H1 (cell line): ENCODE measurements at regions not wholly inside any gene's neighbourhood (a gene's known extent, or its start where the extent isn't known, plus 50 kb on each side); places are given as distances from the start of the nearest gene placed in this dataset.

Experiments used
- CTCF ChIA-PET: fragments of 300-600 bp; sonication (Branson Sonifier 250); formaldehyde crosslinking; loops from one replicate; lab custom pipeline; 2021; ENCODE audit not compliant: partially characterized antibody; lab: Charles Lee
- POLR2A ChIA-PET: fragments of 300-600 bp; sonication (Branson Sonifier 250); formaldehyde crosslinking; loops from one replicate; lab custom pipeline; 2021; ENCODE audit warnings: inconsistent platforms; ENCODE audit not compliant: partially characterized antibody; lab: Charles Lee
- DNase-seq, 2 experiments: peaks; one replicate each; pipeline versions ENCODE4 v3.0.0 to v3.0.0-alpha.2; 2010 to 2022; ENCODE audit warnings: low spot score in 2 of 2, low read depth in 1 of 2, mixed read lengths in 1 of 2
- FAIRE-seq: peaks from 2 replicates; lab custom pipeline; 2011; peaks lifted over from hg19 to GRCh38; lab: Jason Lieb, UNC
- H2AFZ ChIP-seq: 2 replicates; pipeline ENCODE4 v1.8.1; 2012; ENCODE audit warnings: low read length, inconsistent platforms
- H2AK5ac ChIP-seq: 2 replicates; pipeline ENCODE4 v1.6.1; 2013; ENCODE audit warnings: low read depth, low read length
- H2BK120ac ChIP-seq: replicated peaks from 2 replicates; pipeline ENCODE3; 2013; ENCODE audit warnings: low read depth, low read length, inconsistent platforms
- H2BK12ac ChIP-seq: 2 replicates; pipeline ENCODE4 v1.6.1; 2013; ENCODE audit warnings: low read depth, low read length
- H2BK15ac ChIP-seq: 2 replicates; pipeline ENCODE4 v1.6.1; 2013; ENCODE audit warnings: low read length
- H2BK20ac ChIP-seq: 2 replicates; pipeline ENCODE4 v1.6.1; 2013; ENCODE audit warnings: low read length
- H2BK5ac ChIP-seq: 2 replicates; pipeline ENCODE4 v1.6.1; 2013; ENCODE audit warnings: low read depth, low read length
- H3K14ac ChIP-seq: 2 replicates; pipeline ENCODE4 v1.6.1; 2013; ENCODE audit warnings: inconsistent platforms; ENCODE audit not compliant: insufficient read length
- H3K18ac ChIP-seq: 2 replicates; pipeline ENCODE4 v1.6.1; 2013; ENCODE audit warnings: low read length; ENCODE audit errors: extremely low read depth
- H3K23ac ChIP-seq: 2 replicates; pipeline ENCODE4 v1.6.1; 2013; ENCODE audit warnings: inconsistent platforms; ENCODE audit not compliant: insufficient read length
- H3K23me2 ChIP-seq: 2 replicates; pipeline ENCODE4 v1.6.1; 2013; ENCODE audit warnings: low read depth, low read length
- H3K27ac ChIP-seq: 2 replicates; pipeline ENCODE4 v1.6.1; 2011; ENCODE audit warnings: low read depth, low read length, inconsistent platforms
- H3K27me3 ChIP-seq, 4 experiments: replicated peaks in 1 of 4; 1 replicate in 1 of 4; 2 replicates in 3 of 4; pipeline versions ENCODE4 v1.6.1 to v1.8.1; 2011 to 2013; ENCODE audit warnings: low read length in 3 of 4, mild to moderate bottlenecking in 3 of 4, inconsistent platforms in 2 of 4, mixed read lengths in 2 of 4, moderate library complexity in 1 of 4; ENCODE audit not compliant: control insufficient read depth in 3 of 4, insufficient read depth in 3 of 4; ENCODE audit errors: extremely low read depth in 1 of 4
- H3K36me3 ChIP-seq, 4 experiments: 2 replicates each; pipeline versions ENCODE4 v1.6.1 to v1.8.1; 2011 to 2013; ENCODE audit warnings: mild to moderate bottlenecking in 4 of 4, low read length in 3 of 4, moderate library complexity in 2 of 4, control low read depth in 1 of 4, inconsistent platforms in 1 of 4; ENCODE audit not compliant: insufficient read depth in 4 of 4, control insufficient read depth in 2 of 4
- H3K4ac ChIP-seq: replicated peaks from 2 replicates; pipeline ENCODE3; 2013; ENCODE audit warnings: low read length, low read depth, mixed read lengths, inconsistent platforms; ENCODE audit not compliant: insufficient read length
- H3K4me1 ChIP-seq, 4 experiments: replicated peaks in 1 of 4; 1 replicate in 1 of 4; 2 replicates in 3 of 4; pipeline versions ENCODE4 v1.6.1 to v1.8.1; 2011 to 2013; ENCODE audit warnings: low read length in 3 of 4, inconsistent platforms in 2 of 4, mixed read lengths in 1 of 4; ENCODE audit not compliant: insufficient read depth in 4 of 4, control insufficient read depth in 3 of 4
- H3K4me2 ChIP-seq, 2 experiments: 2 replicates each; pipeline versions ENCODE4 v1.6.1 to v1.8.1; 2011 to 2013; ENCODE audit warnings: low read depth in 2 of 2, low read length in 2 of 2, control low read depth in 1 of 2, inconsistent platforms in 1 of 2, mild to moderate bottlenecking in 1 of 2; ENCODE audit not compliant: insufficient read depth in 1 of 2
- H3K4me3 ChIP-seq, 4 experiments: fragments of 200-600, 300-600 bp in 1 of 4; sonication (generic), shearing (Covaris generic), sonication (Bioruptor Twin) in 1 of 4; 2 replicates each; pipeline versions ENCODE4 v1.5.1 to v1.8.1; 2011 to 2016; ENCODE audit warnings: low read length in 4 of 4, low read depth in 3 of 4, control low read depth in 2 of 4, inconsistent platforms in 2 of 4, mild to moderate bottlenecking in 2 of 4, mixed read lengths in 1 of 4, moderate library complexity in 1 of 4; ENCODE audit not compliant: insufficient read depth in 2 of 4; ENCODE audit errors: extremely low read depth in 1 of 4
- H3K56ac ChIP-seq: replicated peaks from 2 replicates; pipeline ENCODE3; 2013; ENCODE audit warnings: low read depth, mild to moderate bottlenecking, mixed read lengths, low read length, inconsistent platforms; ENCODE audit not compliant: insufficient read length
- H3K79me1 ChIP-seq: 2 replicates; pipeline ENCODE4 v1.6.1; 2013; ENCODE audit warnings: low read depth, low read length, control low read depth
- H3K79me2 ChIP-seq, 2 experiments: 2 replicates each; pipeline versions ENCODE4 v1.6.1 to v1.8.1; 2012 to 2013; ENCODE audit warnings: low read length in 2 of 2, mild to moderate bottlenecking in 2 of 2, inconsistent platforms in 1 of 2; ENCODE audit not compliant: insufficient read depth in 2 of 2, control insufficient read depth in 1 of 2
- H3K9ac ChIP-seq, 4 experiments: replicated peaks in 1 of 4; 1 replicate in 1 of 4; 2 replicates in 3 of 4; pipeline versions ENCODE4 v1.6.1 to v1.8.1; 2011 to 2013; ENCODE audit warnings: low read depth in 3 of 4, low read length in 3 of 4, control low read depth in 2 of 4, mild to moderate bottlenecking in 2 of 4, moderate library complexity in 2 of 4, inconsistent platforms in 1 of 4; ENCODE audit errors: extremely low read depth in 1 of 4
- H3K9me3 ChIP-seq, 2 experiments: 2 replicates each; pipeline versions ENCODE4 v1.6.1 to v1.8.1; 2012 to 2013; ENCODE audit warnings: mild to moderate bottlenecking in 2 of 2, moderate library complexity in 2 of 2, control low read depth in 1 of 2, inconsistent platforms in 1 of 2, low read depth in 1 of 2, low read length in 1 of 2, mixed read lengths in 1 of 2; ENCODE audit not compliant: insufficient read depth in 2 of 2
- H4K20me1 ChIP-seq, 2 experiments: replicated peaks in 1 of 2; 2 replicates each; pipeline versions ENCODE3 to v1.8.1; 2011 to 2013; ENCODE audit warnings: inconsistent platforms in 2 of 2, low read length in 2 of 2, mild to moderate bottlenecking in 1 of 2; ENCODE audit not compliant: insufficient read depth in 2 of 2, control insufficient read depth in 1 of 2
- H4K5ac ChIP-seq: 2 replicates; pipeline ENCODE4 v1.6.1; 2013; ENCODE audit warnings: low read length, low read depth, mixed read lengths, inconsistent platforms; ENCODE audit not compliant: insufficient read length
- H4K8ac ChIP-seq: 2 replicates; pipeline ENCODE4 v1.8.0; 2013; ENCODE audit warnings: mild to moderate bottlenecking, moderate library complexity, low read length, inconsistent platforms; ENCODE audit not compliant: insufficient read depth; ENCODE audit errors: extremely low read depth
- H4K91ac ChIP-seq: replicated peaks from 2 replicates; pipeline ENCODE3; 2013; ENCODE audit warnings: low read length, mixed read lengths, inconsistent platforms; ENCODE audit not compliant: insufficient read length
- KDM1A ChIP-seq: fragments of 200-600, 300-600 bp; sonication (generic); IDR thresholded peaks from 2 replicates; pipeline ENCODE4 v1.7.1; 2016; ENCODE audit warnings: mild to moderate bottlenecking, low read length, borderline replicate concordance
- PHF8 ChIP-seq: fragments of 200-600 bp; sonication (generic); conservative IDR thresholded peaks from 2 replicates; pipeline ENCODE4 v1.7.1; 2012; ENCODE audit warnings: low read depth, mild to moderate bottlenecking, inconsistent platforms, low read length, moderate library complexity
- POU5F1 ChIP-seq: IDR thresholded peaks from 2 replicates; pipeline ENCODE4 v1.6.1; 2011; ENCODE audit warnings: low read depth, mild to moderate bottlenecking, low read length, moderate library complexity
- SRF ChIP-seq: IDR thresholded peaks from 2 replicates; pipeline ENCODE4 v1.6.1; 2011; ENCODE audit warnings: mild to moderate bottlenecking, low read depth, low read length, moderate library complexity
- TEAD4 ChIP-seq: IDR thresholded peaks from 2 replicates; pipeline ENCODE4 v1.6.1; 2012; ENCODE audit warnings: low read depth, low read length, inconsistent platforms, mixed read lengths
- WGBS, 2 experiments: shearing (Covaris generic) in 1 of 2; methylation state at CpG; one replicate each; pipeline versions ENCODE4 v1.1.6 to v1.1.7; 2013 to 2015; ENCODE audit warnings: low lambda C conversion rate in 2 of 2, mixed read lengths in 2 of 2, inconsistent platforms in 1 of 2, low coverage in 1 of 2, missing lambda C conversion rate in 1 of 2; ENCODE audit not compliant: insufficient replicate concordance in 2 of 2, insufficient coverage in 1 of 2, insufficient read length in 1 of 2; ENCODE audit errors: extremely low coverage in 1 of 2, missing lambda C conversion rate in 1 of 2; 5-methylcytosine and 5-hydroxymethylcytosine counted together
- TF ChIP-seq, protein P1 (sequence below): IDR thresholded peaks from 2 replicates; pipeline ENCODE4 v1.6.1; 2011; ENCODE audit warnings: low read depth, mild to moderate bottlenecking, low read length; ENCODE audit not compliant: insufficient read depth

DNA sequence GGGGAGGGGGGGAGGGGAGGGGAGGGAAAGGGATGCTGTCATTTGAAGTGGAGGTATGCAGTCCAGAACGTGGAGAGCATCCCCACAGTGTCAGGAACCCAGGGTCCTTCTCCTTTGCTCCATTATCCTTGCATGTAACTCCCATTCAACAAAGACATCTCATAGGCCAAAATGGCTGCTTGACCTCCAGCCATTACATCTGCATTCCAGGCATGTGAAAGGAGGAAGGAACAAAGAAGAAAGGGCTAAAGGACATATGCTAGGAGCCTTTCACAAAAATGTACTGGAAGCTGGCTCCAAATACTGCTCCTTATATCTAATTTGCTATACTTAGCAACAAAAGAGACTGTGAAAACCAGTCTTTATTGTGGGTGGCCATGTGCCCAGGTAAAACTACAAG is 87.0 kb upstream of the CRHR1 start:
- Histone ChIP-seq H2BK5ac (no peak overlapping the region), H2BK120ac (no peak overlapping the region), H4K91ac (no peak overlapping the region), H4K5ac (no peak overlapping the region), H3K23ac (no peak overlapping the region), H3K14ac (no peak overlapping the region), H3K18ac (no peak overlapping the region), H3K56ac (no peak overlapping the region), H3K9ac (no peak overlapping the region), H2BK12ac (no peak overlapping the region), H3K27ac (no peak overlapping the region), H4K8ac (no peak overlapping the region), H3K79me2 (no peaks in the 10 kb centered on the region), H3K4me1 (no peaks in the 10 kb centered on the region), H3K4me3 (no peak overlapping the region), H3K9me3 (no peaks in the 10 kb centered on the region), H2AFZ (no peak overlapping the region), H2AK5ac (no peak overlapping the region), H2BK20ac (no peak overlapping the region), H3K27me3 (no peaks in the 10 kb centered on the region; a peak in 1 of 7 replicates), H3K36me3 (no peaks in the 10 kb centered on the region), H3K23me2 (no peaks in the 10 kb centered on the region), H2BK15ac (no peak overlapping the region), H3K4me2 (no peak overlapping the region), H3K79me1 (no peaks in the 10 kb centered on the region), H3K4ac (no peak overlapping the region), H4K20me1 (no peaks in the 10 kb centered on the region)
- ChIA-PET CTCF (interaction anchor here (0.9 to 3.4 kb wide), 8 partner anchors 11 to 115 kb away, joined by 3 to 17 read pairs (median 4); no protein-coding TSS in a partner anchor), POLR2A (no interaction called here)
- FAIRE-seq (no peak), DNase-seq (no peak)
- TF ChIP-seq PHF8 (no peak), SRF (no peak), KDM1A (peak; percentile 58; the same call in 1 of the 2 replicates), POU5F1 (no peak), TEAD4 (no peak)
- TF ChIP-seq, protein P1, sequence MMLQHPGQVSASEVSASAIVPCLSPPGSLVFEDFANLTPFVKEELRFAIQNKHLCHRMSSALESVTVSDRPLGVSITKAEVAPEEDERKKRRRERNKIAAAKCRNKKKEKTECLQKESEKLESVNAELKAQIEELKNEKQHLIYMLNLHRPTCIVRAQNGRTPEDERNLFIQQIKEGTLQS: no peak
- no CpG with 5 or more reads among the region's 1 CpG for WGBS, 2 experiments
